ENCODE measurements at regions not wholly inside any gene's neighbourhood (a gene's known extent, or its start where the extent isn't known, plus 50 kb on each side); places are given as distances from the start of the nearest gene placed in this dataset.

GRCh38 chr20:60126975-60127374, 168.8 kb downstream of the CDH26 start:
- H3K4me3 ChIP-seq (ENCODE audit: low read length), result no peak overlapping the region
- H3K36me3 ChIP-seq (ENCODE audit: low read depth, low read length), result no peaks in the 10 kb centered on the region
- no peak overlapping the region for H2AFZ ChIP-seq (ENCODE audit: low read length)
- no TSS peak for BruUV-seq (replicated peaks)
- no peak for TF ChIP-seq CTCF (conservative IDR thresholded peaks at IDR 0.05; ENCODE audit: low read depth, low read length)
- no peak for TF ChIP-seq EZH2 (IDR thresholded peaks at IDR 0.05; ENCODE audit: low read length, unreplicated experiment)
- no peak for TF ChIP-seq EZH2phosphoT487 (IDR thresholded peaks at IDR 0.05; ENCODE audit: borderline replicate concordance, low read length)
- H3K9ac ChIP-seq (ENCODE audit: low read length), result no peak overlapping the region
- peaks cover 55% of the 10 kb centered on the region for H3K27me3 ChIP-seq (ENCODE audit: low read length)
- H3F3A ChIP-seq (ENCODE audit: low read length, unreplicated experiment), result no peaks in the 10 kb centered on the region
- CTCF ChIA-PET, result no interaction called here
- H3K4me1 ChIP-seq (ENCODE audit: insufficient read depth, low read length), result no peaks in the 10 kb centered on the region
- H4K20me1 ChIP-seq (ENCODE audit: low read length), result no peaks in the 10 kb centered on the region
- DNase-seq (no peak), ATAC-seq (no peak)
- intact Hi-C loops (cut with micrococcal nuclease), result no loop called here
- no peak overlapping the region for H3K27ac ChIP-seq (ENCODE audit: low read length)
- no peak overlapping the region for H3K4me2 ChIP-seq (ENCODE audit: low read length)
- H3K9me3 ChIP-seq (ENCODE audit: low read length), result no peaks in the 10 kb centered on the region
- H3K79me2 ChIP-seq (ENCODE audit: low read length), result no peaks in the 10 kb centered on the region
- no peaks in the 10 kb centered on the region for H3K9me2 ChIP-seq (replicated peaks; ENCODE audit: low read length)
- POLR2A ChIA-PET (ENCODE audit: unreplicated experiment), result no interaction called here

- Histone ChIP-seq H3K9me3 (ENCODE audit: low read length) (no peaks in the 10 kb centered on the region), H3K9ac (ENCODE audit: low read length) (no peak overlapping the region), H4K20me1 (ENCODE audit: low read length) (no peaks in the 10 kb centered on the region), H3K9me2 (replicated peaks; ENCODE audit: low read length) (no peaks in the 10 kb centered on the region), H3K4me2 (ENCODE audit: low read length) (no peak overlapping the region), H3K27me3 (ENCODE audit: low read length) (peaks cover 14% of the 10 kb centered on the region; the same call in 1 of the 2 replicates), H2AFZ (ENCODE audit: low read length) (no peak overlapping the region), H3K27ac (ENCODE audit: low read length) (no peak overlapping the region), H3K36me3 (ENCODE audit: low read depth, low read length) (no peaks in the 10 kb centered on the region), H3K4me3 (ENCODE audit: low read length) (no peak overlapping the region), H3K4me1 (ENCODE audit: insufficient read depth, low read length) (no peaks in the 10 kb centered on the region), H3K79me2 (ENCODE audit: low read length) (no peaks in the 10 kb centered on the region), H3F3A (ENCODE audit: low read length, unreplicated experiment) (no peaks in the 10 kb centered on the region)
- CTCF ChIA-PET, result no interaction called here
- ATAC-seq, result no peak
- intact Hi-C loops (cut with micrococcal nuclease), result no loop called here
- no peak for TF ChIP-seq EZH2phosphoT487 (IDR thresholded peaks at IDR 0.05; ENCODE audit: borderline replicate concordance, low read length)
- TF ChIP-seq EZH2 (IDR thresholded peaks at IDR 0.05; ENCODE audit: low read length, unreplicated experiment), result no peak
- TF ChIP-seq CTCF (conservative IDR thresholded peaks at IDR 0.05; ENCODE audit: low read depth, low read length), result no peak
- POLR2A ChIA-PET (ENCODE audit: unreplicated experiment), result no interaction called here
- no peak for DNase-seq
- no TSS peak for BruUV-seq (replicated peaks)
Observed at GRCh38 chr20:60131375-60131774, 173.2 kb downstream of the CDH26 start.

GRCh38 chr20:60132162-60132826, 174.1 kb downstream of the CDH26 start:
- ChIA-PET CTCF (no interaction called here), POLR2A (ENCODE audit: unreplicated experiment) (no interaction called here)
- DNase-seq (peak; percentile 18), ATAC-seq (no peak)
- H3K9ac ChIP-seq (ENCODE audit: low read length), result no peak overlapping the region
- no peak overlapping the region for H2AFZ ChIP-seq (ENCODE audit: low read length)
- H3K9me2 ChIP-seq (replicated peaks; ENCODE audit: low read length), result no peaks in the 10 kb centered on the region
- no peak overlapping the region for H3K27ac ChIP-seq (ENCODE audit: low read length)
- H4K20me1 ChIP-seq (ENCODE audit: low read length), result no peaks in the 10 kb centered on the region
- no peaks in the 10 kb centered on the region for H3K79me2 ChIP-seq (ENCODE audit: low read length)
- TF ChIP-seq EZH2 (IDR thresholded peaks at IDR 0.05; ENCODE audit: low read length, unreplicated experiment) (no peak), EZH2phosphoT487 (IDR thresholded peaks at IDR 0.05; ENCODE audit: borderline replicate concordance, low read length) (no peak), CTCF (conservative IDR thresholded peaks at IDR 0.05; ENCODE audit: low read depth, low read length) (no peak)
- H3K4me1 ChIP-seq (ENCODE audit: insufficient read depth, low read length), result no peaks in the 10 kb centered on the region
- no peak overlapping the region for H3K4me3 ChIP-seq (ENCODE audit: low read length)
- intact Hi-C loops (cut with micrococcal nuclease), result no loop called here
- H3K27me3 ChIP-seq (ENCODE audit: low read length), result peaks cover 7% of the 10 kb centered on the region; the same call in 1 of the 2 replicates
- H3F3A ChIP-seq (ENCODE audit: low read length, unreplicated experiment), result no peaks in the 10 kb centered on the region
- H3K9me3 ChIP-seq (ENCODE audit: low read length), result no peaks in the 10 kb centered on the region
- no TSS peak for BruUV-seq (replicated peaks)
- H3K36me3 ChIP-seq (ENCODE audit: low read depth, low read length), result no peaks in the 10 kb centered on the region
- H3K4me2 ChIP-seq (ENCODE audit: low read length), result no peak overlapping the region
